GM19468 (cell line): ENCODE measurements at regions not wholly inside any gene's neighbourhood (a gene's known extent, or its start where the extent isn't known, plus 50 kb on each side); places are given as distances from the start of the nearest gene placed in this dataset.
"Not testable (repeated sequence)": the region's sequence is repeated elsewhere in the genome, so short reads cannot be mapped to it uniquely, and the experiment has no call there.

Source experiments
- ATAC-seq: cut with Tn5 transposase; IDR thresholded peaks from one replicate; pipeline ENCODE4 v1.9.1; 2021; ENCODE audit warnings: mild to moderate bottlenecking, moderate library complexity, moderate number of reproducible peaks; ENCODE audit not compliant: unreplicated experiment; ENCODE audit errors: extremely low read depth

DNA sequence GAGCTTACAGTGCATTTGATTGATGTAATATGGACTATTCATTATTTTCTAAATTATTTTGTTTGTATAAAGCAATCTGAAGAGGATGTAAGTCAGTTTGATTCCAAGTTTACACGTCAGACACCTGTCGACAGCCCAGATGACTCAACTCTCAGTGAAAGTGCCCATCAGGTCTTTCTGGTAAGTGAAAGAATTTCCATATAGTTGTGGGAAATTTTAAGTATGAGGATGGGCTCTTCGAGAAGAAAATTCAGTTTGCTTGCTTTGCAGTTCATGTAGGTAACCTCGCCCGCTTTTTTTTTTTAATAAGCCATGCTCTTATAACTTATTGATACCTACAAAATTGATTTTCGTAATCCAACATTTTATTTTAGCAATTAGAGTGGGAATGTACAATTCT is 151.6 kb downstream of the CDRT15L2 start:
- ATAC-seq = not testable (repeated sequence)

DNA sequence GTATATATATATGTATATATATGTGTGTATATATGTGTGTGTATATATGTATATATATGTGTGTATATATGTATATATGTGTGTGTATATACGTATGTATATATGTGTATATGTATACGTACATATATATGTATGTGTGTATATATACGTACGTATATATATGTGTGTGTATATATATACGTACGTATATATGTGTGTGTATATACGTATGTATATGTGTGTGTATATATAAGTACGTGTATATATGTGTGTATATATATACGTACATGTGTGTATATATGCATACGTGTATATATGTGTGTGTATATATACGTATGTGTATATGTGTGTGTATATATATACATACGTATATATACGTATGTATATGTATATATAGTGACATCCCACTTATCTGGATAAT is 154.4 kb downstream of the CDRT15L2 start:
- no peak for ATAC-seq

GRCh38 chr17:20735796-20736195 is 156.3 kb downstream of the CDRT15L2 start:
- ATAC-seq = no peak

- ATAC-seq = not testable (repeated sequence)
Observed at GRCh38 chr17:20737636-20738035, 158.1 kb downstream of the CDRT15L2 start.

GRCh38 chr17:20771104-20771503 is 191.6 kb downstream of the CDRT15L2 start:
- no peak for ATAC-seq

DNA sequence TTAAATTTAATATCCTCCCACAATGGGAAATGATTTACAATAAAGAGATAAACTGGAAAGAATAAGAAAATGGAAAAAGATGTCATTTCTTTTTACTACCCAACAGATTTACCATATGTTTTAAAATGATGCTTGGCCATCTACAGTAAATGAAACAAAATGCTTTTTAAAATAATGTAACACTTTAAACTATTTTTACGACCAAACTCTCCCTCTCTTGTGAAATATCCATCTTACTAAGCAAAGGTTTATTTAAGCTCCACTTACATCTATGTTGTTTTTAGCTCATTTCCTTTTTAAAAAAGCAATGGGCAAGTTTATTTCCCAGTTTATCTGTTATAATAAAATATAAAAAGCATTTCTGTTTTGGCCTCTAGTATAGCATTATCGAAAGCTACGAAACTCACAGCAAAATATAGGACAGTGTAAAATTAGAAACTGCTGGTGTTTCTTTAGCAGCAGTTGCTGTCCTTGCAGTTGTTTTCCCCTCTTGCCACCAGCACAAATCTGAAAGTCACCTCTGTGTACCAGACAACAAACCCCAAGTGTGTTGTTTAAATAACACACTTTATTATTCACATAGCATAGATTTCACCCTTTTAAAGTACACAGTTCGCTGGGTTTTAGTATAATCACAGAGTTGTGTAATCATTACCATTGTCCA is 195.1 kb downstream of the CDRT15L2 start:
- no peak for ATAC-seq

- ATAC-seq = no peak
Observed at GRCh38 chr17:20775331-20775730, 195.8 kb downstream of the CDRT15L2 start.

DNA sequence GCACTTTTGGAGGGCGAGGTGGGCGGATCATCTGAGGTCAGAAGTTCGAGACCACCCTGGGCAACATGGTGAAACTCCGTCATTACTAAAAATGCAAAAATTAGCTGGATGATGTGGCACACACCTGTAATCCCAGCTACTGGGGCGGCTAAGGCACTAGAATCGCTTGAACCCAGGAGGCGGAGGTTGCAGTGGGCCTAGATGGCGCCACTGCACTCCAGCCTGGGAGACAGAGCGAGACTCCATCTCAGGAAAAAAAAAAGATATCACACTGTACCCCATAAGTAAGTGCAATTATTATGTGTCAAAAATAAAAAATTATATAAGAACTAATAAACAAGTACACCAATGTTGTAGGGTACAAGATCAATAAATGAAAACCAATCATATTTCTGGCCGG is 200.0 kb downstream of the CDRT15L2 start:
- no peak for ATAC-seq

- ATAC-seq = no peak
Observed at GRCh38 chr17:20781260-20781659, 201.7 kb downstream of the CDRT15L2 start.

DNA sequence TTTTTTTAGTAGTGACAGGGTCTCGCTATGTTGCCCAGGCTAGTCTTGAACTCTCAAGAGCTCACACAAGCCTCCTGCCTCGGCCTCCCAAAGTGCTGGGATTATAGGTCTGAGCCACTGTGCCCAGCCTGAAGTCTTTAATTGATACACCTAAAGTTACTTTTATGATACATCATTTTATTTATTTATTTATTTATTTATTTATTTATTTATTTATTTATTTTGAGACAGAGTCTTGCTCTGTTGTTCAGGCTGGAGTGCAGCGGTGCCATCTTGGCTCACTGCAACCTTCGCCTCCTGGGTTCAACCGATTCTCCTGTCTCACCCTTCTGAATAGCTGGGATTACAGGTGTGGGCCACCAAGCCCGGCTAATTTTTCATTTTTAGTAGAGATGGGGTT is 202.3 kb downstream of the CDRT15L2 start:
- not testable (repeated sequence) for ATAC-seq

DNA sequence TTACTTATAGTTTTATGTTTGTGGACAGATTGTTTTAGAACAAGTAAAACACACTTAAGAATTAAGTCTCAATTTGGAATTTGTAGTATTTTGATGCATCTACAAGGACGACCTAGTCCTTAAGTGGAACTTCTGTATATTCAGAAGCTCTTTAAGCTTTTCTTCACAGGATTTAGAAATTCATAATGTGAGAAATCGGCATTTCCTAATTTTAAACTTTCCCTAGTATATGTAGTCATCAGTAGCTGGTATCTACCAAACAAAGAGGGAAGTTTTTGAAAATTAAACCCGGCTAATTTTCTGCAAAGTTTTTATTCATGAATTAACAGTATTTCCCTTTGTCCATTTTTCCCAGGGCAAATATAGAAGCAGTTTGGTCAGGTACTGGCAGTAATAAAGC is 203.6 kb downstream of the CDRT15L2 start:
- no peak for ATAC-seq

DNA sequence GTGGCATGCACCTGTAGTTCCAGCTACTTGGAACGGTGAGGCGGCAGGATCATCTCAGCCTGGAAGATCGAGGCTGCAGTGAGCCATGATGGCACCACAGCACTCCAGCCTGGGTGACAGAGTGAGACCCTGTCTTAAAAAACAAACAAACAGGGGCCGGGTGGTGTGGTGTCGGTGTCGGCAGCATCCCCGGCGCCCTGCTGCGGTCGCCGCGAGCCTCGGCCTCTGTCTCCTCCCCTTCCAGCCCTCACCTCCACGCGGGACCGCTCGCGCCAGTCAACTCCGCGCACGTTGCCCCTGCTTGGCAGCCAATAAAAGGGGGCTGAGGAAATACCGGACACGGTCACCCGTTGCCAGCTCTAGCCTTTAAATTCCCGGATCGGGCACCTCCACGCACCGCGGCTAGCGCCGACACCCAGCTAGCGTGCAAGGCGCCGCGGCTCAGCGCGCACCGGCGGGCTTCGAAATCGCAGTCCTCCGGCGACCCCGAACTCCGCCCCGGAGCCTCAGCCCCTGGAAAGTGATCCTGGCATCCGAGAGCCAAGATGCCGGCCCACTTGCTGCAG is 204.7 kb downstream of the CDRT15L2 start:
- no peak for ATAC-seq

DNA sequence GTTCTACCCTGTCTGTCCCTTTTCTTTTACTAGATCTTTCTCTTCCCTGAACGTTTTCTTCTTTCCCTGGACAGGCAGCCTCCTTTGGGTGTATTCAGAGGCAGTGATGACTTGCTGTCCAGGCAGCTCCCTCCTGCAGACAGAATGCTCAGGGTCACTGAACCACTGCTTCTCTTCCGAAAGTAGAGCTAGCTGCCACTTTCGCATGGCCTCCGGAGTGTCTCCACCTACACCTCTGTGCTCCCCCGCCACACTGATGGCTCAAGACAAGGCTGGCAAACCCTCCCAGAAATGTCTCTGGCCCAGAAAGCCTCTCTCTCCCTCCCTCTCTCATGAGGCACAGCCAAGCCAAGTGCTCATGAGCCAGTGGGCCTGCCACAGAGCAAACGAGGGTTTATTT is 207.8 kb downstream of the CDRT15L2 start:
- no peak for ATAC-seq

DNA sequence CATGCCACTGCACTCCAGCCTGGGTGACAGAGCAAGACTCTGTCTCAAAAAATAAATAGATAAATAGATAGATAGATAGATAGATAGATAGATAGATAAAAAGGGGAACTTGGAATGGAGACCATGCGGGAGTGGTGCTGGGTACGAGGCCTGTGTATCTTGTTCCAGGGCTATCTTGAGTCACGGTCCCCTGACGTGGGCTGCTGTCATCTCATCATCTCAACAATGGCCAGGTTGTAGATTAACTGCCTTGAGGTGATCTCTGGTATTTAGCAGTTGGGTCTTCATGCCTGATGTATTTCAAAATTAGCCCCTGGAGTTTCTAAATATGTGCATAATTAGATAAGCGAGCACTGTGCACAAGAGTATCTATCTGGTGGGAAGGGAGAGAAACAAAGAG is 212.1 kb downstream of the CDRT15L2 start:
- no peak for ATAC-seq

DNA sequence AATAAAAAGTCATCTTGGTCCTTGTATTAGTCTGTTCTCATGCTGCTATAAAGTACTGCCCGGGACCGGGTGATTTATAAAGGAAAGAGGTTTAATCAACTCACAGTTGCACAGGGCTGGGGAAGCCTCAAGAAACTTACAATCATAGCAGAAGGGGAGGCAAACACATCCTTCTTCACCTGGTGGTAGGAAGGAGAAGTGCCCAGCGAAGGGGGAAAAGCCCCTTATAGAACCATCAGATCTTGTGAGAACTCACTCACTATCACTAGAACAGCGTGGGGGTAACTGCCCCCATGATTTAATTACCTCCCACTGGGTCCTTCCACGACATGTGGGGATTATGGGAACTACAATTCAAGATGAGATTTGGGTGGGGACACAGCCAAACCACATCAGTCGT is 215.0 kb downstream of the CDRT15L2 start:
- not testable (repeated sequence) for ATAC-seq

DNA sequence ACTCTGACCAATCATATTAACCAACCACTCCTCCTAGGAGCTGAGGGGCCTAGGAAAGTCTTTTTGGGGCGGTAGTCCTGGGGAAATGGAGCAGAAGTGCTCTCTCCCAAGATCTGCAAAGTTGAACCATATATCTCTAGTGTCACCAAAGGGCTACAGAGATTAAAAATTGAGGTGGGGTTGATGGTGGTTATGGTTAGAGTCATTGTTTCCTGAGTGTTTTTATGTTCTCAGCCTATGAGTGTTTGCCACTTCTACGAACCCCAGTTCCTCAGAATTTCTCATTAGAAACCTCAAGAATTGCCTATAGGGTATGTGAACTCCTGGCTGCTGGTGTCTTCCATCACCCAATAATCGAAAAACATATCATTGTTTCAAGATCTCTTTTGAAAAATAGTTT is 217.8 kb downstream of the CDRT15L2 start:
- ATAC-seq = no peak

DNA sequence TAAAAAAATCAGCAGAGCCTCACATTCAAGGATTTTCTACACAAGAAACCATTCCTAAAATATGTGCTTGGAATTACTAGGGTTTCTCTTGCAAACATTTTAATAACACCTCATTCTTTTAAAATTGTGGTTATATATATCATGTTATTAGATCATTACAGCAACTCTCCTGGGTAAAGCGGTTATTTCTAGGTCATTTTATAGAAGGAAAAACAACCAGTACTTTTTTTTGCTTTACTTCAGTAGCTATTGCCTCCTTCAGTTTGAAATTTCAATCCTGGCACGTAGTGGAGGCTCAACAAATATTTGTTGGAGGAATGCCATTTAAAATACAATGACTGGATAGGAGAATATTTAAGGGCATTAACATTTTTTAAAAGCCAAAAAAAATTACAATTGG is 220.6 kb downstream of the CDRT15L2 start:
- no peak for ATAC-seq

- no peak for ATAC-seq
Observed at GRCh38 chr17:20805751-20806150, 226.2 kb downstream of the CDRT15L2 start.

GRCh38 chr17:20807566-20807965 is 228.0 kb downstream of the CDRT15L2 start:
- not testable (repeated sequence) for ATAC-seq

GRCh38 chr17:20815410-20815809 is 227.4 kb downstream of the USP22 start:
- not testable (repeated sequence) for ATAC-seq

- no peak for ATAC-seq
Observed at GRCh38 chr17:20823905-20824304, 218.9 kb downstream of the USP22 start.

DNA sequence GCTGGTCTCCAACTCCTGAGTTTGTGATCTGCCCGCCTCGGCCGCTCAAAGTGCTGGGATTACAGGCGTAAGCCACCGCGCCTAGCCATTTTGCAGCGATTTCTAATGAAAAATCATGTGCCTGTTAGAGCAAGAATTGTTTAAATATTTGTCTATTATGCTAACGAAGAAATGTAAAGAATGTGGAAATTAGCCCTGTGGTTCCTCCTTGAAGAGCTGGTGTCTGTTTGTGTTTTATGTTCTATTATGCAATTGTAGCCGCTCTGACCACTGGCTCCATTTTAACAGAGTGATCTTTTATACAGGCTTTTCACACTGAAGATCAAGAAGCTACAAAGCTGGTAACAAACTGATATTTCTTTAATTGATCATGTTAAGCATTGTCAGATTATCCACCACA is 217.3 kb downstream of the USP22 start:
- no peak for ATAC-seq
